ENCODE measurements at regions not wholly inside any gene's neighbourhood (a gene's known extent, or its start where the extent isn't known, plus 50 kb on each side); places are given as distances from the start of the nearest gene placed in this dataset.

- no peak overlapping the region for H3K27ac ChIP-seq
- no peaks in the 10 kb centered on the region for H3K9me3 ChIP-seq (replicated peaks in 1 of 3)
- no peak overlapping the region for H3K4me3 ChIP-seq
- TF ChIP-seq POLR2A (IDR thresholded peaks at IDR 0.05), result no peak
- TF ChIP-seq, protein P1, sequence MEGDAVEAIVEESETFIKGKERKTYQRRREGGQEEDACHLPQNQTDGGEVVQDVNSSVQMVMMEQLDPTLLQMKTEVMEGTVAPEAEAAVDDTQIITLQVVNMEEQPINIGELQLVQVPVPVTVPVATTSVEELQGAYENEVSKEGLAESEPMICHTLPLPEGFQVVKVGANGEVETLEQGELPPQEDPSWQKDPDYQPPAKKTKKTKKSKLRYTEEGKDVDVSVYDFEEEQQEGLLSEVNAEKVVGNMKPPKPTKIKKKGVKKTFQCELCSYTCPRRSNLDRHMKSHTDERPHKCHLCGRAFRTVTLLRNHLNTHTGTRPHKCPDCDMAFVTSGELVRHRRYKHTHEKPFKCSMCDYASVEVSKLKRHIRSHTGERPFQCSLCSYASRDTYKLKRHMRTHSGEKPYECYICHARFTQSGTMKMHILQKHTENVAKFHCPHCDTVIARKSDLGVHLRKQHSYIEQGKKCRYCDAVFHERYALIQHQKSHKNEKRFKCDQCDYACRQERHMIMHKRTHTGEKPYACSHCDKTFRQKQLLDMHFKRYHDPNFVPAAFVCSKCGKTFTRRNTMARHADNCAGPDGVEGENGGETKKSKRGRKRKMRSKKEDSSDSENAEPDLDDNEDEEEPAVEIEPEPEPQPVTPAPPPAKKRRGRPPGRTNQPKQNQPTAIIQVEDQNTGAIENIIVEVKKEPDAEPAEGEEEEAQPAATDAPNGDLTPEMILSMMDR (IDR thresholded peaks at IDR 0.05), result no peak
- DNase-seq, result no peak
- H3K27me3 ChIP-seq, result no peaks in the 10 kb centered on the region
- intact Hi-C loops (cut with DNase I), result no loop called here
- H3K4me1 ChIP-seq (replicated peaks in 1 of 2), result no peaks in the 10 kb centered on the region
- 66 to 86% (median 84%) methylated on average over 12 to 13 of the region's 13 CpGs for WGBS, 4 donors
- H3K36me3 ChIP-seq (replicated peaks in 1 of 2), result no peaks in the 10 kb centered on the region
Observed at GRCh38 chr20:58592076-58592695, 58.9 kb upstream of the STX16 start.

DNA sequence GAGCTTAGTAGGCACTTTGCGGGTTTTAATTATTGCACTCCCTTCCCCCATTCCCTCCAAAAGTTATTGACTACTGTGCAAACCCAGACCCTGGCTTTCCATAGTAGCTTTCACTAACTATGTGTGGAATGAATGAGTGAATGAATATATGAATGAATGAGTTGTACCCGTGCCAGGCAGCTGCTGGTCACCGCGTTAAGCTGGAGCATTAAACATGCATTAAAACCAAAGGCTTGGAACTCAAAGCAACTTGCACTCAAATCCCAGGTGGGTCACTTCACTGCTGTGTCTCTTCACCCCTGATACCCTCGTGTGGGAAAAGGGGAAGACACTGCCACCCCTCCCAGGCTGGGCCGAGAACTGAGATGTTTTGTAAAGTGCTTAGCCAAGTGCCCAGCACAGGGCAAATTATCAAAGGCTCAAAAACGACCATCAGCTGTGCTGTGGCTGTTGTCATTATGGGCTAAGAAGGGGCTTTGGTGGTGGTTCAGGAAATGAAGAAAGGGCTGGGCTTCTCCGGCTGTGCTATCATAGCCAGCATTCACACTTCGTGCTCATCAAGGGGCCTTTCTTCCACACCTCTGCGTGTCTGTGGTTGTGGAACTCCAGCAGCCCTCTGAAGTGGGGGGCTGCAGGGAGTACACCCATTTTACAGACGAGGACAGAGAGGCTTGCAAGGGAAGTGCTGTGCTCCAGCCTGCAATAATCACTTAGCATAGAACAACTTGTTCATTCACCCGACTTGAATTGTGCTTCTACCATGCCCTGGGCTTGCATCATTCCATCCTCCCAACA lies 60.2 kb upstream of the STX16 start:
- 64 to 71% (median 68%) methylated on average over 10 to 12 of the region's 12 CpGs for WGBS, 4 donors
- no peak for TF ChIP-seq POLR2A (IDR thresholded peaks at IDR 0.05)
- TF ChIP-seq, protein P1 (IDR thresholded peaks at IDR 0.05), result no peak
- H3K4me1 ChIP-seq (replicated peaks in 1 of 2), result no peaks in the 10 kb centered on the region
- no peak overlapping the region for H3K27ac ChIP-seq
- H3K36me3 ChIP-seq (replicated peaks in 1 of 2), result no peaks in the 10 kb centered on the region
- H3K27me3 ChIP-seq, result no peaks in the 10 kb centered on the region
- H3K9me3 ChIP-seq (replicated peaks in 1 of 3), result no peaks in the 10 kb centered on the region
- intact Hi-C loops (cut with DNase I), result no loop called here
- H3K4me3 ChIP-seq, result no peak overlapping the region
- no peak for DNase-seq

GRCh38 chr20:58587467-58587866 lies 63.6 kb upstream of the STX16 start:
- Histone ChIP-seq H3K4me1 (replicated peaks in 1 of 2) (no peaks in the 10 kb centered on the region), H3K4me3 (no peak overlapping the region), H3K36me3 (replicated peaks in 1 of 2) (no peaks in the 10 kb centered on the region), H3K9me3 (replicated peaks in 1 of 3) (no peaks in the 10 kb centered on the region), H3K27ac (no peak overlapping the region), H3K27me3 (no peaks in the 10 kb centered on the region)
- no peak for TF ChIP-seq POLR2A (IDR thresholded peaks at IDR 0.05)
- TF ChIP-seq, protein P1 (IDR thresholded peaks at IDR 0.05), result no peak
- DNase-seq, result no peak
- intact Hi-C loops (cut with DNase I), result no loop called here
- WGBS, 4 donors, result 74 to 86% (median 79%) methylated on average over 9 of the region's 9 CpGs

DNA sequence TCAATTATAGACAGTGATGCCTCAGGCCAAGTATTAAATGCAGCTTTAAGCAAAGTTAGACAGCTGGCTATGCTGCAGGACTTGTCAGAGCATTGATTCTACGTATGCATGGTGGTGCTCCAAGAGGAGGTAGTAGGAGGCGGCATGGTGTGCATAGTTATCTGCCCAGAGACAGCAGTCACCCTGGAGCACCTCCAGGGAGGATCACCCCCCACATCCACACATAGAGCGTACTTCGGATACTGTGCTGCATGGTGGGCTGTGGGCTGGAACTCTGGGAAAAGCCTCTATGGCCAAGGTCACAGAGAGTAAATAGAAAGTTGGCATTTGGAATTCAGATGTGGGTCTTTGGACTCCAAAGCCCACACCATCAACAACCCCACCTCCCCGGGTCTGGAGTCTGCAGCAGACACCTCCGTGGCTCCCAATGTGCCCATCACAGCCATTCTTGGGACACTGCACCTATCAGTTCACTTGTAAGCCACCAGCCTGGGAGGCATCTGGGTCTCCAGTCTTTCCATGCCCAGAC lies 64.5 kb upstream of the STX16 start:
- Histone ChIP-seq H3K4me1 (replicated peaks in 1 of 2) (no peaks in the 10 kb centered on the region), H3K36me3 (replicated peaks in 1 of 2) (no peaks in the 10 kb centered on the region), H3K27me3 (no peaks in the 10 kb centered on the region), H3K9me3 (replicated peaks in 1 of 3) (no peaks in the 10 kb centered on the region), H3K27ac (no peak overlapping the region), H3K4me3 (no peak overlapping the region)
- TF ChIP-seq POLR2A (IDR thresholded peaks at IDR 0.05), result no peak
- TF ChIP-seq, protein P1 (IDR thresholded peaks at IDR 0.05), result no peak
- DNase-seq, result no peak
- WGBS, 4 donors, result 72 to 91% (median 82%) methylated on average over 4 to 6 of the region's 6 CpGs
- intact Hi-C loops (cut with DNase I), result no loop called here
